Lower leg skin (tissue), 3 donors: ENCODE measurements at regions not wholly inside any gene's neighbourhood (a gene's known extent, or its start where the extent isn't known, plus 50 kb on each side); places are given as distances from the start of the nearest gene placed in this dataset.

Experiments used
- POLR2A ChIP-seq, 2 donors: fragments of 450-650 bp; IDR thresholded peaks; one replicate each; pipeline ENCODE4 v1.6.1; 2016 to 2017; ENCODE audit warnings: antibody characterized with exemption in 2 of 2, mild to moderate bottlenecking in 1 of 2, moderate library complexity in 1 of 2
- TF ChIP-seq, protein P1 (sequence below), 3 donors: fragments of 450-650 bp; IDR thresholded peaks; one replicate each; pipeline ENCODE4 v1.5.1; 2016; ENCODE audit warnings: antibody characterized with exemption in 3 of 3, mild to moderate bottlenecking in 3 of 3, moderate library complexity in 2 of 3

DNA sequence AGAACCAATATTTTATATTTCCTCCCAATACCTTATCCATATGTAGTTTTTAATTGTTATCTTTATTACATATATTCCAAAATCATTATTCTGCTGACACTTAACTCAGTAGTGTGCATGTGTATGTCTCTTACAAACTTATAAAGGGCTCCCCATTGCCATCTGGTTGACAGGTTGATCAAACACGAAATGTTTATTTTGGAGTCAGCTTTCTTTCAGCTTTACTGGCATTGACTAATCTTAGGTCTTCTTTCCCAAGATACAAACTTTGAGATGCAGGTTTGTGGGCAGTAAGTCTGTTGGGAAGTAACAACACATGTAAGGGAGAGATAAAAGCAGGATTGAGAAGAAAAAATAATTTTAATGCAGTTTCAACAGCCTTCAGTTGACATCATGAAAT lies 716.0 kb upstream of the CHD1 start:
- TF ChIP-seq POLR2A (IDR thresholded peaks at IDR 0.05), result no peak
- TF ChIP-seq, protein P1, sequence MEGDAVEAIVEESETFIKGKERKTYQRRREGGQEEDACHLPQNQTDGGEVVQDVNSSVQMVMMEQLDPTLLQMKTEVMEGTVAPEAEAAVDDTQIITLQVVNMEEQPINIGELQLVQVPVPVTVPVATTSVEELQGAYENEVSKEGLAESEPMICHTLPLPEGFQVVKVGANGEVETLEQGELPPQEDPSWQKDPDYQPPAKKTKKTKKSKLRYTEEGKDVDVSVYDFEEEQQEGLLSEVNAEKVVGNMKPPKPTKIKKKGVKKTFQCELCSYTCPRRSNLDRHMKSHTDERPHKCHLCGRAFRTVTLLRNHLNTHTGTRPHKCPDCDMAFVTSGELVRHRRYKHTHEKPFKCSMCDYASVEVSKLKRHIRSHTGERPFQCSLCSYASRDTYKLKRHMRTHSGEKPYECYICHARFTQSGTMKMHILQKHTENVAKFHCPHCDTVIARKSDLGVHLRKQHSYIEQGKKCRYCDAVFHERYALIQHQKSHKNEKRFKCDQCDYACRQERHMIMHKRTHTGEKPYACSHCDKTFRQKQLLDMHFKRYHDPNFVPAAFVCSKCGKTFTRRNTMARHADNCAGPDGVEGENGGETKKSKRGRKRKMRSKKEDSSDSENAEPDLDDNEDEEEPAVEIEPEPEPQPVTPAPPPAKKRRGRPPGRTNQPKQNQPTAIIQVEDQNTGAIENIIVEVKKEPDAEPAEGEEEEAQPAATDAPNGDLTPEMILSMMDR (IDR thresholded peaks at IDR 0.05), result no peak
